PC-3 (cell line): ENCODE measurements at regions not wholly inside any gene's neighbourhood (a gene's known extent, or its start where the extent isn't known, plus 50 kb on each side); places are given as distances from the start of the nearest gene placed in this dataset.

Source experiments
- CTCF ChIP-seq: fragments of 300-600 bp; sonication (generic); conservative IDR thresholded peaks from 2 replicates; pipeline ENCODE4 v1.5.1; 2017; ENCODE audit warnings: antibody characterized with exemption, low read depth, mild to moderate bottlenecking, low read length
- EZH2phosphoT487 ChIP-seq: fragments of 300-600 bp; sonication (generic); IDR thresholded peaks from 2 replicates; pipeline ENCODE4 v1.6.1; 2018; ENCODE audit warnings: mild to moderate bottlenecking, antibody characterized with exemption, low read length, borderline replicate concordance

- no peak for TF ChIP-seq CTCF
- TF ChIP-seq EZH2phosphoT487 = no peak
Measured at GRCh38 chr4:181946902-181947301, 296.3 kb upstream of the TENM3 start.
